ENCODE measurements at regions not wholly inside any gene's neighbourhood (a gene's known extent, or its start where the extent isn't known, plus 50 kb on each side); places are given as distances from the start of the nearest gene placed in this dataset.
"Not testable (repeated sequence)": the region's sequence is repeated elsewhere in the genome, so short reads cannot be mapped to it uniquely, and the experiment has no call there.

- H3K4me3 ChIP-seq (ENCODE audit: low read depth, low read length) = no peak overlapping the region
- TF ChIP-seq CTCF (IDR thresholded peaks at IDR 0.05; ENCODE audit: control insufficient read depth, extremely low read depth, insufficient read depth) = no peak
- DNase-seq (ENCODE audit: low read depth) = no peak
Observed at GRCh38 chr3:112734171-112734570, 93.2 kb upstream of the CCDC80 start.

- no peak for TF ChIP-seq CTCF (IDR thresholded peaks at IDR 0.05; ENCODE audit: control insufficient read depth, extremely low read depth, insufficient read depth)
- H3K4me3 ChIP-seq (ENCODE audit: low read depth, low read length) = no peak overlapping the region
- no peak for DNase-seq (ENCODE audit: low read depth)
Observed at GRCh38 chr3:112730210-112730609, 89.3 kb upstream of the CCDC80 start.

- no peak overlapping the region for H3K4me3 ChIP-seq (ENCODE audit: low read depth, low read length)
- no peak for TF ChIP-seq CTCF (IDR thresholded peaks at IDR 0.05; ENCODE audit: control insufficient read depth, extremely low read depth, insufficient read depth)
- no peak for DNase-seq (ENCODE audit: low read depth)
Observed at GRCh38 chr3:112721231-112721630, 80.3 kb upstream of the CCDC80 start.

GRCh38 chr3:112718967-112719366, 78.0 kb upstream of the CCDC80 start:
- TF ChIP-seq CTCF (IDR thresholded peaks at IDR 0.05; ENCODE audit: control insufficient read depth, extremely low read depth, insufficient read depth) = no peak
- no peak for DNase-seq (ENCODE audit: low read depth)
- H3K4me3 ChIP-seq (ENCODE audit: low read depth, low read length) = no peak overlapping the region

GRCh38 chr3:112718516-112718915, 77.6 kb upstream of the CCDC80 start:
- H3K4me3 ChIP-seq (ENCODE audit: low read depth, low read length) = no peak overlapping the region
- no peak for TF ChIP-seq CTCF (IDR thresholded peaks at IDR 0.05; ENCODE audit: control insufficient read depth, extremely low read depth, insufficient read depth)
- DNase-seq (ENCODE audit: low read depth) = no peak

- H3K4me3 ChIP-seq (ENCODE audit: low read depth, low read length) = no peak overlapping the region
- DNase-seq (ENCODE audit: low read depth) = no peak
- TF ChIP-seq CTCF (IDR thresholded peaks at IDR 0.05; ENCODE audit: control insufficient read depth, extremely low read depth, insufficient read depth) = no peak
Observed at GRCh38 chr3:112709911-112710310, 69.0 kb upstream of the CCDC80 start.

GRCh38 chr3:112699436-112699978, 58.6 kb upstream of the CCDC80 start:
- DNase-seq (ENCODE audit: low read depth) = peak; percentile 13
- TF ChIP-seq CTCF (IDR thresholded peaks at IDR 0.05; ENCODE audit: control insufficient read depth, extremely low read depth, insufficient read depth) = peak; percentile 27; the same call in 1 of the 2 replicates

GRCh38 chr3:112698442-112698841, 57.5 kb upstream of the CCDC80 start:
- DNase-seq (ENCODE audit: low read depth); H3K4me3 ChIP-seq (ENCODE audit: low read depth, low read length): not testable (repeated sequence)

More at GRCh38 chr3:112699436-112699978, 58.6 kb upstream of the CCDC80 start:
- no peak overlapping the region for H3K4me3 ChIP-seq (ENCODE audit: low read depth, low read length)

GRCh38 chr3:112696244-112696643, 55.3 kb upstream of the CCDC80 start:
- not testable (repeated sequence) for H3K4me3 ChIP-seq (ENCODE audit: low read depth, low read length); DNase-seq (ENCODE audit: low read depth)

GRCh38 chr3:112695377-112696108, 54.6 kb upstream of the CCDC80 start:
- H3K4me3 ChIP-seq (ENCODE audit: low read depth, low read length); DNase-seq (ENCODE audit: low read depth): not testable (repeated sequence)
